ENCODE measurements at regions not wholly inside any gene's neighbourhood (a gene's known extent, or its start where the extent isn't known, plus 50 kb on each side); places are given as distances from the start of the nearest gene placed in this dataset.

- DNase-seq, result no peak
Measured at GRCh38 chr6:68391953-68392352, 243.1 kb upstream of the ADGRB3 start.

- DNase-seq, result no peak
Measured at GRCh38 chr6:68372991-68373390, 262.1 kb upstream of the ADGRB3 start.

DNA sequence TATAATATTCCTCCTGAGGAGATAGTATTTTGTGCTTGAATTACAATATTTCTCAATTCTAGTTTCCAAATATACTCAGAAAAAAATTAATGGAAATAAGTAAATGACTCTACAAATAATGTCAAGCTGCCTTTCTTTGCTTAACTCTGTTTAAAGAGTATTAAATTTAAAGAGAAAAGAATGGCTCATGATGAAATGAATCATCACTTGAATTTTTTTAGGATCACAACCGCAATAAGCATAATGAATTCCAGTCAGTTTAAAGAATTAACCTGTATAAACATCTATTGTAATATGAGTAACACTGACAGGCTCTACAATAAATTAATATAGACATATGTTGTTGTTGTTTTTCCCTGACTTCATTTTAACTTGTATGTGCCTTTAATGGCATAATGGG lies 266.2 kb upstream of the ADGRB3 start:
- DNase-seq, result no peak

DNA sequence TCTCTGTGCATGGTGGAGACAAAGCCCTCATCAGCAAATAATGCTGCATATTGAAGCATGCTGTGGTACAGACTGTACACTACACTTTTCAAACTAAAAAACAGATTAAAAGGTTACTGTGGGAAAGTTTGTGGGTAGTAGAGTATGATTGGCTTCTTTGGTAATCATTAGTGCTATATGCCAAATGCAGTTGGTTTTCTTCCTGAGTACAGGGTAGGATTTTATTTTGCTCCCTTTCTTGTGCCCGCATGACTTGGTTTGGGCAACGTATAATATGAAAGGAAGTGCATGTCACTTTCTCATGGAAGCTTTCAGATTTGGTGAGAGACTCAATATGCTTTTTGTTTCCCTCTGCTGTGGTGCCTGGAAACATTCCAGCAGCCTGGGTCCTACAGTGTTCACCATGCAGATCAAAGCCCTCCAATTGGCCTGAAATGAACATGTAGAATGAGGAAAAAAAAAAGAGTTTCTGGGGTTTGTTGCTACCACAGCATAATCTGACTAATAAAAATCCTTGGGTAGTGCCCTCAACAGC lies 270.7 kb upstream of the ADGRB3 start:
- peak in 1 of 3 donors; percentile 1 for DNase-seq

GRCh38 chr6:68343901-68344300 lies 291.2 kb upstream of the ADGRB3 start:
- peak in 2 of 3 donors; percentile 1 to 21 for DNase-seq

GRCh38 chr6:68342286-68342685 lies 292.8 kb upstream of the ADGRB3 start:
- DNase-seq, result no peak

GRCh38 chr6:68339488-68340131 lies 295.5 kb upstream of the ADGRB3 start:
- no peak for DNase-seq

DNA sequence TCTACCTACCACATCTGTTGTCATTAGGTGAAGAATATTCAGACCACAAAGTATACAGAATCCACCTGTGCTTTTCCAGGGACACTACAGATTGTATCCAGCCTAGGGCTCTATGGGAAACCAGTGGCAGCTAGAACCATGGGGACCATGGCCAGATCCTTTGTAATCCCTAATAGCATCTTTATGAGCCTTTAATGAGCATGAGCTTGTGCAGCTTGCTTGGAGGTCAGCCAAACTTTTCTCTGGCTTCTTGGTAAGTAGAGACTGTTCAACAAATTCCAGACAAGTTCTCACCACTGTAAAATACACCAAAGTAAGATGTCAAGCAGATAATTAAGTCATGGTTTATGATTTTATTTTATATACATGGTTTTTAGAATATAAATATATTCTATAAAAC lies 301.6 kb upstream of the ADGRB3 start:
- peak in 1 of 3 donors; percentile 5 for DNase-seq

DNA sequence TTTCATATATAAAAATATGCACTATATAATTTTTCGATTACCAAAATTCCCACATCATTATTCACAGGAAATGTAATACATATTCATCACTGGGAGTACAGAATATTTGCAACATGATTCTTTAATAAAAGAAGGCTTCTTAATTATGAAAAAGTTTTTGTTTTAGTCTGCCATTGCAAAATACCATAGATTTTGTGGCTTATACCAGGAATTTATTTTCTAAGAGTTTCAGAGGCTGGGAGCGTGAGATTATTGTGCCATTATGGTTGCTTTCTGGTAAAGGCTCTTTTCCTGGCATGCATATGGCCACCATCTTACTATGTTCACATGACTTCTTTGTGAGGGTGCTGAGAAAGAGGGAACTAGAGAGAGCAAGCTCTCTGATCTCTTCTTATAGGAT lies 306.9 kb upstream of the ADGRB3 start:
- peak in 1 of 3 donors; percentile 22 for DNase-seq

GRCh38 chr6:68326762-68327161 lies 308.3 kb upstream of the ADGRB3 start:
- no peak for DNase-seq

- DNase-seq, result no peak
Measured at GRCh38 chr6:68317366-68317765, 317.7 kb upstream of the ADGRB3 start.

GRCh38 chr6:68313911-68314310 lies 321.2 kb upstream of the ADGRB3 start:
- peak in 1 of 3 donors; percentile 1 for DNase-seq

- DNase-seq, result no peak
Measured at GRCh38 chr6:68307301-68307700, 327.8 kb upstream of the ADGRB3 start.

GRCh38 chr6:68296126-68296525 lies 339.0 kb upstream of the ADGRB3 start:
- no peak for DNase-seq

DNA sequence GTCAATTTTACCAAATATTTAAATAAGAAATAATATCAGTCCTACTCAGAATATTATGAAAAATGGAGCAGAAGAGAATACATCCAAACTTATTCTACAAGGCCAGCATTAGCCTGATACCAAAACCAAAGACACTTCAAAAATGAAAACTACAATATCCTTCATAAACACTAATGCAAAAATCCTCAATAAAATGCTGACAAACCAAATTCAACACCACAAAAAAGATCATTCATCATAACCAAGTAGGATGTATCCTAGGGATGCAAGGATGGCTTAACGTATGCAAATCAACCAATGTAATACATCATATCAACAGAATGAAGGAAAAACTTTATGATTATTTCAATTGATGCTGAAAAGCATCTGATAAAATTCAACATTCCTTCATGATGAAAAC lies 352.4 kb upstream of the ADGRB3 start:
- DNase-seq, result no peak

DNA sequence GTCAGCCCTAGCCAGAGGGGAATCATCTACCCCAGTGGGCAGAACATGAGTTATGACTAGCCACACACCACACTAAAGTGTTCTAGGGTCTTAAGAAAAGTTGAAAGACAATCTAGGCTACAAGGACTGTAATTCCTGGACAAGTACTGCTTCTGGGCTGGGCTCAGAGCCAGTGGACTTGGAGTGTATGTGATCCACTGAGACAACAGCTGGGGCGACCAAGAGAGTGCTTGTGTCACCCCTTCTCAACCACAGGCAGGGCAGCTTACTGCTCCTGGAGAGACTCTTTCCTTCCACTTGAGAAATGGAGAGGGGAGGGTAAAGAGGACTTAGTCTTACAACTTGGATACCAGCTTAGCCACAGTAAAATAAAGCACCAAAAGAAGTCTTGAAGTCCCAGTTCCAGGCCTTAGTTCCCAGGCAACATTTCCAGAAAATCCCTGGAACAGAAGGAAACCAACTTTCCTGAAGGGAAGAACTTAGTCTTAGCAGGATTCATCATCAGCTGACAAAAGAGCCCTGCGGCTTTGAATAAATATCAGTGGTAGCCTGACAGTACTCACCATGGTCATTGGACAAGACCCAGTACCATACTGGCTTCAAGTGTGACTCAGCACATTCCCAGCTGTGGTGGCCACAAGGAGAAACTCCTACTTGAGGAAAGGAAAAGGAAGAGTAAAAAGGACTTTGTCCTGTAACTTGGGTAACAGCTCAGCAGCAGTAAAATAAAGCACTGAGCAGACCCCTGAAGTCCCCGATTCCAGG lies 355.1 kb upstream of the ADGRB3 start:
- no peak for DNase-seq

DNA sequence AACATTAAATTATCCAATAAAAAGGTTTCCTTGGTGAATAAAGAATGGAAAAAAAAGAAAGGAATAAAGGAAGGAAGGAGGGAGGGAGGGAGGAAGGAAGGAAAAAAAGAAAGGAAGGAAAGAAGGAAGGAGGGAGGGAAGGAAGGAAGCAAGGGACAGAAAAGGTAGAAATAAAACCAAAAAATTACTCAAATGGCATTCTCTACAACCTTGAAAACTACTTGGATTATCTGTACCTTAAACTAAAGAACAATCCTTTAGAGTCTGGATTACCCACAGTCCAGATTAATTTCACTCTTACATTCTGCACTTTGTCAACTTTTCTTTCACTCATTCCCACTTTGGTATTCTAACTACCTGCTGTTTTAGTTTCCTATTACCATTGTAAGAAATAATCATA lies 361.8 kb upstream of the ADGRB3 start:
- no peak for DNase-seq

DNA sequence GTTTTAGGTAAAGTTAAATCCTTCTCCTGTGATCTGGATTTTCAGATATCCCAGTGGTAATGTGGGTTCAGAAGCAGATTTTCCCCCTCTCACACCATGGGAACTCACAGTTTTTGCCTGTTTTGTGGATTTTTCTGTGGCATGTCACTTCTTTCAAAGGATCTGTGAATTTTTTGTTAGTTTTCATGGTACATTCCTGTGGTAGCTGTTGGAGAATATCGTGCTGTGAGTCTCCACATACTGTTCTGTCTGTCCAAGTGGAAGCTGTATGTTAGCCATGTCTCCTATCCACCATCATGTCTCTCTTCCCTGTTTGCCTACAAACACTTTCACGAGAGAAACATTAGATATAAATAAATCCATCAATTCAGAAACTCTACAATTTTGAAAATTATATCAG lies 378.7 kb upstream of the ADGRB3 start:
- DNase-seq, result no peak

DNA sequence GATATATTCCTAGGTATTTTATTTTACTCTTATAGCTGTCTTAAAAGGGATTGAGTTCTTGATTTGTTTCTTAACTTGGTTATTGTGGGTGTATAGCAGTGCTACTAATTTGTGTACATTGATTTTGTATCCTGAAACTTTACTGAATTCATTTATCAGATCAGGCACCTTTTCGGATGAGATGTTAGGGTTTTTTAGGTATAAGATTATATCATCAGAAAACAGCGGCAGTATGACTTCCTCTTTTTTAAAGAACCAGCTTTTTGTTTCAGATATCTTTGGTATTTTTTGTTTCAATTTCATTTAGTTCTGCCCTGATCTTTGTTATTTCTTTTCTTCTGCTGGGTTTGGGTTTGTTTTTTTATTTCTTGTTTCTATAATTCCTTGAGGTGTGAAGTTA lies 382.4 kb upstream of the ADGRB3 start:
- DNase-seq, result no peak

DNA sequence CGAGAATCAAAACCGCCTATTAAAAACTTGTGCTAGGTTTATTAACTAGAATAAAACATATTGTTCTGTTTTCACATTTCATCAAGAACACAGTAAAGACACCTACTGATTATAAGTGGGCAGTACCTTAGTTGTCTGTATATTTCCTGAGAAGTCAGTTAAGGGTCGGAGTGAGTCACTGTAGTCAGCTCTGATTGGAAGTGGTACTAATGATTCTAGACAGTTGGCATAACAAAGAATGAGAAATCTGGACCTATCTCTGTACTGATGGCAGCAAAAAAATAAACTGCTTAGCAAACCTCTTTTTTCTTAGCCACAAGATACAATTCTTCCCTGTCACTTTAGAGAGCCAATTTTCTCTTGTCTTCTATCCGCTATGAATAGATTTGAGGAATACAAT lies 387.3 kb upstream of the ADGRB3 start:
- no peak for DNase-seq

- no peak for DNase-seq
Measured at GRCh38 chr6:68240726-68241125, 394.4 kb upstream of the ADGRB3 start.

DNA sequence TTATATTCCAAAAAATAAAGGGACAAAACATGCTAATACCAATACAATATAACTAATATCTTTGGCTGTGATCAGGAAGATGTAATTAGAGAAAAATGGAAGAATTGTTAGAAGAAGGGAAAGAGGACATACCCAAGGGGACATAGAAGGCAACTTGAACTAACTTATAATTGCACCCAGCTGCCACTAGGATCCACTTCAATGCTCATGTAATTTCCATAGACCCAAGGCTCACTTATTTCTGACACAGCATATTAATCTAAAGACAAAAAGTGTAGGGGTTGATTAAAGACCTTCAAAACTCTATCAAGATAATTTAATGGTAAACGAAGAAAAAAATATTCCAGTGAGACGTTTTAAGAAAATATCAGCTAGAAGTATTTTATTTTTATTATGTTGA lies 396.0 kb upstream of the ADGRB3 start:
- DNase-seq, result no peak

GRCh38 chr6:68238097-68238601 lies 396.9 kb upstream of the ADGRB3 start:
- DNase-seq, result no peak
